GM19240 (cell line): ENCODE measurements at regions not wholly inside any gene's neighbourhood (a gene's known extent, or its start where the extent isn't known, plus 50 kb on each side); places are given as distances from the start of the nearest gene placed in this dataset.

Source experiments
- DNase-seq: peaks from one replicate; pipeline ENCODE4 v3.0.0; 2011; ENCODE audit warnings: low spot score; ENCODE audit not compliant: insufficient read length

DNA sequence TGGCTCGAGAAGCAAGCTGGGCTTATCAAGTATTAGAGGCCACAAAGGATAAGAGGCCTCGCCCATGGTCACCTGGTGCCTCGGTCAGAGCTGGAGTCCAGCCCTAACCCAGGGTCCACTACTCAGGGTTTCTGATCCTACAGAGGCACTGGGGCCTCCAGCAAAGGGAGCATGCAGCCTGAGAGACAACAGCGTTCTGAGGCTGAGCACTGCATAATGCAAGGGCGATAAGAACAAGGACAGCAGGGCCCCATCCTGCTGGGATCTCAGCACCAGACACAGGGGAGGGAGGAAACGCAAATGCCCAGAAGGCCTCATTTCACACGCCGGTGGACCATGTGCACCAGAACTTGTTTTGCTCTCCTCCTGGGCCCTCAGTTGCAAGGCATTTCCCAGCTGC, 63.0 kb downstream of the C5orf15 start:
- DNase-seq, result no peak

DNA sequence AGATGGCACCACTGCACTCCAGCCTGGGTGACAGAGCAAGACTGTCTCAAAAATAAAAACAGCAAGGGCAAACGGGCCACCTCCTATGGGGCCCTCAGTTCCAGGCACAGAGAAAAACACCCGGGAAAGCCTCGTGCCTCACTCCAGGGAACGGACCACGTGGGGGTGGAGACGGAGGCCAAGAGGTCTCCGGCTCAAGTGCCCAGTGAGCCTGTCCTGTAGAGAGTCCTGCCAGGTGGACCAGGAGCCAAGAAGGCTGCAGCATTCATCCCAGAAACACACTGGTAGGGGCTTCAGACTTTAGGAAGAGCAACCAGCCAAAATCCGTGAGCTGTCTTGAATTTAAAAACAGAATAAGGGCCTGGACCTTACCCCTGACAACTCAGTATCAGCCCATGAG, 63.8 kb downstream of the C5orf15 start:
- DNase-seq, result no peak

DNA sequence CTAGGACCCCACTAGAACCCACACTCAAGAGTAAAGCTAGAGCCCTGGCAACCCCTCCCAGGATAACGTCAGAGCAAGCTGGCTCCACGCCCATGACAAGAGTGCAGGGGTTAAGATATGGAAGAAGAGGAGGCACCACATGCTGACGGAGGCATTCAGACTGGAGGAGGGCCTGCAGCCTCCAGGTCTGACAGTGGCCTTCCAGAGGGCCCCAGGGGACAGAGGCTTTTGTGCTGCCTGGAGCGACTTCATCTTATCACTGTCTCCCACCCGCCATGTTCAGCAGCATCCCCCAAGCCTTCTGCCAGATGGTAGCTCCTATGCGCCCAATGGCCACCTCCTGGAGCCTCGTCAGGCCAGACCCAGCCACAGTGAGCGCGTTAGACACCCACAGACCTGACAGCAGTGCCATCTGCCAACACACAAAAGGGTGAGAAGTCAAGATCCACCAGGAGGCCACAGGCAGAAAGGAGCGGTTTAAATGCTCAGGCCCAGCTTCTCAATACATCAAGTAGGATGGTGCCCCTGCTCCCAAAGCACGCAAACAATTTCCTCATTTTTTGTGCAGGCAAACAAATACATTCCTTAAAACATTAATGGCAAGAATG, 65.8 kb downstream of the C5orf15 start:
- DNase-seq, result no peak

DNA sequence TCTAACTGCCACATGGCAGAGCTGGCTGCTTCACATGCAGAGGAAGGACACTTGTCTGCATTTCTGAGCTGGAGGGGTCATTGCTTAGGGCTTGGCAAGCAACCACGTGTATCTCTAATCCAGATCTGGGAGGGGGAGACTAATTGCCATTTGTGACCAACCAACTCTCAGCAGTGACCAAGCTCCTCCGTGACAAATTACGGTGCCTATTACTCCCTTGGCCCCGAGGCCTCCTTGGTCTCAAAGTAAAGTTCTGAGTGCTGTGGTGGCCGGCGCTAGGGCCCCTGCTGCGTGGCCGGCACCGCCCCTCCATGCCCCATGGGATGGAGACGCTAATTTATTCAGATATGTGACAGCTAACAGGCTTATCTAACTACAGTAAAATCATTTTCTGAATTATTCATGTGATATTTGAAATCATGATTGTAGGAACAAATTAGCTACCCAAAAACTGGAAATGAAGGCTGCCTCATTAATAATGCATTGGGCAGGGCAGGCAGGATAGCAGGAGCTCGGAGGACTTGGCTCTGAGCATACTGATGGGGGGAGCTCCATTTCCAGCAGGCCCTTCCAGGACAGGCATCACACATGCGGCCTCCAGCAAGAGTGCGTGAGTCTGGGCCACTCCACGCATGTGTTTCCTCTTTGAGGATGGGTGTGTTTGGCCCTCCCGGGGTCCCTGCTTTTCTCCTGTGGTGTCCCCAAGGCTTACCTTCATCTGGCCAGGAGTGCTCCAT, 67.7 kb downstream of the C5orf15 start:
- no peak for DNase-seq

- DNase-seq, result no peak
Observed at GRCh38 chr5:133899506-133899905, 68.9 kb downstream of the C5orf15 start.

- DNase-seq, result no peak
Observed at GRCh38 chr5:133898440-133898839, 70.0 kb downstream of the C5orf15 start.

DNA sequence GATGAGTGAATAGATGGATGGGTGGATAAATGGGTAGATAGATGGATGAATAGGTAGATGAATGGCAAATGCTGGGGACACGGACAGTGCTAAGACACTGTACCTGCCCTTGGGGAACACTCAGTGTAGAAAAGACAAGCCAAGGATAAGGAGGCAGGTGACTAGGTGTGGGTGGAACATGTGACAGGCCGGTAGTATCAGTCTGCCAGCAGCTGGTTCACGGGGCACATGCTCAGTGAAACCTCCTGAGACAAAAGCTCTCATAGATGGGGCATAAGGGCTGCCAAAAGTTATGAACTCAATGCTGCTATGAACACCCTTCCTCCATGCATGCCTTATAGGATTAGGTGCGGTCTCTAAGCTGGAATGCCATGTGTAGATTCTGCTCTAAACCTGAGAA, 71.0 kb downstream of the C5orf15 start:
- DNase-seq, result no peak

GRCh38 chr5:133896873-133897272, 71.6 kb downstream of the C5orf15 start:
- no peak for DNase-seq

DNA sequence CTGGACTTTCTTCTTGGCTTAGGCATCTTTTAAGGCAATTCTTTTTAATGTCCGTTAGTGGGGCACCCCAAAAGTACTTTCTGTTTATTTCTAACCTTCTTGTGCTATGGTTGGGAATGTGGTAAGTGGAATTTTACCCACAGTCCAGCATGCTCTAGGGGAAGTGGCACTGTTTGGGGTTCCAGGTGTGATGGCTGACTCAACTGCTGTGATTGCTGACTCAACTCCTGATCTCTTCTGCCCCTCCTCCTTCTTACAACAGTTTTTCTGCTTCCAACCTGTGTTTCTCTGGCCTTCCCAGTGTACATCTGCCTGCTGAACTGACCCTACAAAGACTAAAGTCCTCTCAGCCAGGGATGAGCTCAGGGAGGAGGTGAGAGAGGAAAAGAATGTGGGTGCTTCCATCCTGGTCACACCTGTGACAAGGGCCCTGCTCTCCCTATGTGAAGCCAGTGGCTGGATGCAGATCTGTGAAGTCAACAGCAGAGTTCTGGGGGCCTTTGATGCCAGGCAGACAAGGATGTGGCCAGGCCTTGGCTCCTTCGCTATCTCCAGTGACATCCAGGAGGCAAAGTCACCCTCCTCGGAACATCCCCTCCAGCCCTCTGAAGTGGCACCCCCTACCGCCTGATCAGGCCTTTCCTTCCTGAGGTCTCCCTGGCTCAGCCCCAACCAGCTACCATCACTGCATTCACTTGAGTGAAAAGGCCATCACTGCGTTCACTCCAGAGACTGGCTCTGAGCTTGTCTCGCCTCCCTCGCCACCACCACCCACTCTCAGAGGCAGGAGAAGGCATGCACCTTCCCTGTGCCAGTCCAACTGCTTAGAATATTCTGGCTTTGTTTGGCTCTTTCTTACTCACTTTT, 72.2 kb downstream of the C5orf15 start:
- DNase-seq, result no peak

- no peak for DNase-seq
Observed at GRCh38 chr5:133894143-133894542, 74.3 kb downstream of the C5orf15 start.

DNA sequence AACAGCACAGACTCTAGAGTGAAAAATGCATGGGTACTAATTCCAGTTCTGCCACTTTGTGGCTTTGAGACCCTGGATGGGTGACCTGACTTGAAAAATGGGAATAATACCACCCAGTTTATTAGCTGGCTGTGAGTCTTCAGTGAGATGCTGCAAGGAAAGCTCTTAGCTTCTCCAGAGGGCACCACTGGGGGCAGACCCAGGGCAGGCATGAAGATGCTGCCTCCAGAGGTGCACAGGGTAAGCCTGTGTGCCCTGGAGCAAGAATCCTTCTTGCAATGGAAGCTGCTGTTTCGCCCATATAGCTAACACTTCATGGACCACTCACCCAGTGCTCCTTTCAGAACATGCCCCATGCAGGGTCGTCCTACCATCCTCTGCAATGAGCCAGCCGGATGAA, 75.7 kb downstream of the C5orf15 start:
- DNase-seq, result no peak

- DNase-seq, result no peak
Observed at GRCh38 chr5:133892306-133892705, 76.1 kb downstream of the C5orf15 start.

GRCh38 chr5:133891390-133891789, 77.0 kb downstream of the C5orf15 start:
- no peak for DNase-seq

GRCh38 chr5:133890776-133891280, 77.6 kb downstream of the C5orf15 start:
- no peak for DNase-seq

DNA sequence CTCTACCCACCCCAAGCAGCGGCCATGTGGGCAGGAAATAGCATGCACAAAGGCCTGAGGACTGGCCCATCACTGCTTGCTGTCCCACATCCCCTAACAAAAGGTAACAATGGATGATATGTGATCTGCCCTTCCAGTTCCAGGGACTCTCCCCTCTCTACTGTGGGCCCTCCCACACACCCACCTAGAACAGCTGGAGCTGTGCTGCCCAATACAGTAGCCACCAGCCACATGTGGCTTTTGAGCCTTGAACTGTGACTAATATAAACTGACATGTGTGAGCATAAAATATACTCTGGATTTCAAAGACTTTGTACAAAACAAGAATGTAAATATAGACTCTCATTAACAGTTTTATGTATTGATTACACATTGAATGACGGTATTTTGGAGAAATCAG, 78.1 kb downstream of the C5orf15 start:
- DNase-seq, result no peak

GRCh38 chr5:133889271-133889905, 79.0 kb downstream of the C5orf15 start:
- no peak for DNase-seq

- DNase-seq, result no peak
Observed at GRCh38 chr5:133888625-133888991, 79.8 kb downstream of the C5orf15 start.

DNA sequence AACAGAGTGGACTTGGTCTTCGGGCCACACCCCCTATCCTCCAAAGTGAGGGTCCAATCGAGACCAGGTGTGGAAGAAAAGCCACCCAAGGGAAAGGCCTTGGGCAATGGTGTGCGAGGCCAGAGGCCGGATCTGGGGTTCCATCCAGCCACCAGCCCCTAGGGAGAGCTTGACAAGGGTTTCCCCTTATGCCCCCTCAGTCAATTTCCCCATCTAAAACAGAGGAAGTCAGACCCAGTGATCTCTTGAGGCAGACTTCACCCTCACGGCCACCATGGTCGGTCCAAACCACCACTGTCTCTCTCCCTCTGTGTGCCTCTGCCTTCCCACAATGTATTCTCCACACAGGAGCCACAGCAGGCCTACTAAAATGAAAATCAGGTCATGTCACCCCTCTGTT, 82.9 kb downstream of the C5orf15 start:
- DNase-seq, result no peak

- DNase-seq, result no peak
Observed at GRCh38 chr5:133884569-133885311, 83.7 kb downstream of the C5orf15 start.

GRCh38 chr5:133883916-133884315, 84.5 kb downstream of the C5orf15 start:
- no peak for DNase-seq

GRCh38 chr5:133882846-133883245, 85.6 kb downstream of the C5orf15 start:
- no peak for DNase-seq
